ENCODE measurements at regions not wholly inside any gene's neighbourhood (a gene's known extent, or its start where the extent isn't known, plus 50 kb on each side); places are given as distances from the start of the nearest gene placed in this dataset.
"Not testable (repeated sequence)": the region's sequence is repeated elsewhere in the genome, so short reads cannot be mapped to it uniquely, and the experiment has no call there.

DNA sequence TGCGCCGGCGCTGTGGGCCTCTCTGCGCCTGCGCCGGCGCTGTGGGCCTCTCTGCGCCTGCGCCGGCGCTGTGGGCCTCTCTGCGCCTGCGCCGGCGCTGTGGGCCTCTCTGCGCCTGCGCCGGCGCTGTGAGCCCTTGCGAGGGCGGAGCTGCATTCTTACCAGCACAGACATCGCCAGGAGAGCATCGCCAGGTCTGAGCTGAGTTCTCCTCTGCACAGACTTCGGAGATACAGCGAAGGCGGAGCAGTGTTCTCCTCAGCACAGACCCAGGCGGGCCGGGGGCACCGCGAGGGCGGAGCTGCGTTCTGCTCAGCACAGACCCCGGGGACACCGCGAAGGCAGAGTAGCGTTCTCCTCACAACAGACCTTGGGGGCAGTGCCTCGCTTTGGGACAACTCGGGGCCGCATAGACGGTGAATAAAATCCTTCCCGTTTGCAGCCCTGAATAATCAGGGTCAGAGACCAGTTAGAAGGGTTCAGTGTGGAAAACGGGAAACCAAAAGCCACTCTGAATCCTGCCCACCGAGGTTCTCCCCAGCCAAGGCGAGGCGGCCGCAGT lies 1268.1 kb downstream of the FOXD4L5 start:
- DNase-seq (ENCODE audit: low spot score): peak; percentile 7

GRCh38 chr9:64016246-64016645 lies 1268.8 kb downstream of the FOXD4L5 start:
- DNase-seq (ENCODE audit: low spot score): not testable (repeated sequence)

GRCh38 chr9:64015136-64015535 lies 1269.9 kb downstream of the FOXD4L5 start:
- no peak for DNase-seq (ENCODE audit: low spot score)

- not testable (repeated sequence) for DNase-seq (ENCODE audit: low spot score)
Observed at GRCh38 chr9:64014386-64015091, 1270.5 kb downstream of the FOXD4L5 start.

GRCh38 chr9:64013122-64013521 lies 1271.9 kb downstream of the FOXD4L5 start:
- not testable (repeated sequence) for DNase-seq (ENCODE audit: low spot score)

DNA sequence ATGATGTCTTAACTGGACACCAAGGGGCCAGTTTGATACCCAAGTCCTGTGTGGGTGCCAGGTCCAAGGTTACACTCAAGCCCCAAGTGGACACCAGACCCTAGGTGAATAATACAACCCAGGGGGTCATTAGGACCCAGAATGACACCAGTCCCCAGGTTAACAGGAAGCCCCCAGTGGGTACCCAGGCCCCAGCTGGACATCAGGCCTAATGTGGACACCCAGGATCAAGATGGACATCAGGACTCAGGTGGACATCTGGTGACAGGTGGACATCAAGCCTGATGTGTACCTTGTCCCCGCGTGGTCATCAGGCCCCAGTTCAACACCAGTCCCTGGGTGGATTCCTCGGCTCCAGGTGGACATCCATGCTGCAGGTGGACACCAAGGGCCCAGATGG lies 1273.0 kb downstream of the FOXD4L5 start:
- DNase-seq (ENCODE audit: low spot score): not testable (repeated sequence)

GRCh38 chr9:63979741-63980140 lies 1305.3 kb downstream of the FOXD4L5 start:
- not testable (repeated sequence) for DNase-seq (ENCODE audit: low spot score)

Data from germinal center (tissue), 1 donor.